Activated CD4-positive, alpha-beta T cell treated with anti-CD3 and anti-CD28 coated beads, Interleukin-2, Interleukin-4, amounts not matched to agents 100 ng/mL and 50 ng/mL, durations not matched to agents 16 hours and 8 hours (primary cell): ENCODE measurements at regions not wholly inside any gene's neighbourhood (a gene's known extent, or its start where the extent isn't known, plus 50 kb on each side); places are given as distances from the start of the nearest gene placed in this dataset.

Experiments used
- DNase-seq: peaks from one replicate; pipeline ENCODE4 v3.0.0-alpha.2; 2020; ENCODE audit warnings: low spot score

- DNase-seq = no peak
Observed at GRCh38 chr13:40169476-40169875, 497.0 kb downstream of the FOXO1 start.

- DNase-seq = no peak
Observed at GRCh38 chr13:40170091-40170490, 496.4 kb downstream of the FOXO1 start.

GRCh38 chr13:40170982-40171381 is 495.5 kb downstream of the FOXO1 start:
- no peak for DNase-seq

DNA sequence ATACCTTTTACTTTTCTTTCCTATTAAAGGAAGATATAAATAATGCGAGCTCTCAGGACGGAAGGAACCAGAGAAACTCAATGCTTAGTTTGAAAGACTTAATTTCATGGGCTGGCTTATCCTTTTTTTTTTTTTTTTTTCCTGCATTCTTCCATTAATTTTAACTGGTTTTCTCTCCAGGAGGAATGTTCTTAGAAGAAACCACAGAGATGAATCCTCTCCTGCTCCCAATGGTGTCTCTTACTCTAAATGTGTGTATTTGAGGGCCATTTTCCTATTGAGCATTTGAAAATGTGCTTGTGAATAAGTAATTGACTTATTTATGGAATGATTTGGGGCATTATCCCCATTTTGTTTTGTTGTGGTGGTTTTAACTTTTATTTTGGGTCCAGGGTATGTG is 494.9 kb downstream of the FOXO1 start:
- DNase-seq = no peak

DNA sequence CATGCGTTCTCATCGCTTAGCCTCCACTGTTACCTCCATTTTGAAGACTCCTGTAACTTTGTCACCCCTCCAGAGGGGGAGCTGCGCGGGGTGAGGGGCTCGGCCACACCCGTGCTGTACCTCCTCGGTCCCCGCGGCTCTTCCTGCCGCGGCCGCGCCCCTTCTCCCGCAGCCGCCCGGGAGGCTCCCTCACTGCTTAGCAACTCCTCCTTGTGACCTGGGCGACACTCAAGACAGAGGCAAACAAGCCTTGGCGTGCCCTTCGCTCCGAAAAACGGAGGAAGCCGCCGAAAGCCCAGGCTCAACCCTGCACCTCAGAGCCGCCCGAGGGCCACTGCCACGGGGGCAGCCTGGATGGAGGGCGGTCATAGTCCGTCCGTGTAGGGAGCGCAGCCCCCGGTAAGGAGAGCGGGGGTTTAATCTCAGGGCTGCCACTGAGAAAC is 494.3 kb downstream of the FOXO1 start:
- no peak for DNase-seq

DNA sequence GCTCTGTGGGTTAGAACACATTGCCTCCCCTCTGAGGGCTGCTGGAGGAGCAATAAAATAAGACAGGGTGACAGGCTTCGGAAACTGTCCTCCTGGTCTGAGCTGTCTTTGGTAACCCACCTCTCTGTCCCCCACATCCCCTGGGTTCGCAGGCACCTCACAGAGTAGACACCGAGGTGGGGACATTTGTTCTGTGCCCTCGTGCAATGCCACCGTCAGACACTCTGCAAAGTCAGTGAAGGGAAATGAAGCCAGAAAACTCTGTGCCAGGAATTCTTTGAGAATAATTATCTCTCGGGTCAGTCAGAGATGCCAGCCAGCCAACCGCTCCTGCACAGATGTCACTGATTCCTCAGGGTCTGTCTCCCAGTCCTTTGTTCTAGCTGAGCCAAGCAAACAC is 493.6 kb downstream of the FOXO1 start:
- no peak for DNase-seq

DNA sequence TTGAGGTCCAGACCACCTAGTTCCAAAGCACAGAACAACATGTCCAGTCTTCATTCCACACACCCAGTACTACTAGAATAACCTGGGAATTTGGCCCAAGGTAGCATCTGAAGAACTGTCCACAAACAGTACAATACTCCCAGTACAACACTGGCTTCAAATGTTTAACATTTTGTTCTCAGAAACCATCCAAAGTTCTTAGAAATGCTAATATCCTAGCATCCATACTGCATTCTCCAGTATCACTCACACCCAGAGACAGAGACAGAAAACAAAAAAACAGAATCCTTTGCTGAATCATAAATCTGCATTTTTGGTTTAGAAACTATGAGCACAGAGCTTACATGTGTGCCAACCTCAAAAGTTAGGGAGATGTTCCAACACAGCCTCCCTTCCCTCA is 490.8 kb downstream of the FOXO1 start:
- DNase-seq = no peak

- DNase-seq = no peak
Observed at GRCh38 chr13:40176242-40176641, 490.2 kb downstream of the FOXO1 start.

GRCh38 chr13:40178130-40178529 is 488.3 kb downstream of the FOXO1 start:
- no peak for DNase-seq

- no peak for DNase-seq
Observed at GRCh38 chr13:40179445-40180281, 486.8 kb downstream of the FOXO1 start.

DNA sequence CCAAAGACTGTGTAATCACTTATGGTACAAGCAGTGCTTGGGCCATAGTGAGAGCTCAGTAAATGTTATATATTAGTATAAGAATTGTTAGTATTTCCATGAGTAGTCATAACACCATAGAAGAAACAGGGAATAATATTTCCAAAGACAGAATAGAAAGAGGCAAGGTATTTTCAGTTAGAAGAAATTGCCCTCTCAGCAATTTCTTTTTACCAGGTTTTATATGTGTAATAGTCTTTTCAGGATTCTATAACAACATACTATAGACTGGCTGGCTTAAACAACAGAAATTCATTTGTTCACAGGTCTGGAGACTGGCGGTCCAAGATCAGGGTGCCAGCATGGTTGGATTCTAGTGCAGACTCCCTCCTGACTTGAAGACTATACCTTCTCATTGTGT is 485.7 kb downstream of the FOXO1 start:
- DNase-seq = no peak

DNA sequence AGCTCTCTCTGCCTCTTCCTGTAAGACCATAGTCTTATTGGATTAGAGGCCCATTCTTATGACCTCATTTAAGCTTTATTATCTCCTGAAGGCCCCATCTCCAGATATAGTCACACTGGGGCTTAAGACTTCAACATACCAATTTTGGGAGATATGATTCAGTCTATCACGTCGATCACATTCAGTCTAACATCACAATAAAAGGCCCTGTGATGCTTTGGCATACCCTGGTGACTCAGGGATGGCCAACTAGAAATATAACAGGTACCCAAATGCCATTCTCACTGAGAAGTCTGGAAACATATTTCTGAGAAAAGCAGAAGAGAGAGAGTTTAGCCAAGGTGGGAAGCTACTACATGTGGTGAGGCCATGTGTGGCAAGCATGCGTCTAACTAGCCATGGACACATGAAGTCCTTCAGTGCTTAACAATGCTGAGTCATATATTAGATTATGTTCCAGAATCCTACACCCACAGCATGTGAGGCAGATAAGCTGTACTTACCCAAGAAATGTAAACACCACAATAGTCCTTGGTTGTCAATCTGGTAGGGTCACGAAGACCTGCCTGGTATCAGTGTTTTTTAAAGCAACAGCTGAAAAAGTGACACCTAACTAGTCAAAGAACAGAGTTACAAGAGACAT is 485.1 kb downstream of the FOXO1 start:
- no peak for DNase-seq

DNA sequence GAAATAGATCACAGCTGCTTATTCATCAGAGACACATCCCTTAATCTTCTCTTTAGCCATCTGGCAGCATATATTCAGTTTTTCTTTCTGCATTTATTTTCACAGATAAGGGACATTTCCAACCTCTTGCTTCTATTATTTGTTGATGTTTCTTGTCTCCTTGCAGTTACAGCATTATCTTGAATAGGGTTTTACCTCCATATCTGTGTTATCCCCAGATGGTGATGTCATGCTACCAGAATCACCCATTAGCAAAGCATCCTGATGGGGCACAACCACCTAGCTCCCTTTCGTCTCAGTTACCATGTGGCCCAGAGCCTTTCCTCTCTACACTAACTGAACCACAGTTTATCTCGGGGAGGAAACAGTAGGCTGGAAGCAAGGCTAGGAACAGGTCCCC is 483.9 kb downstream of the FOXO1 start:
- no peak for DNase-seq

GRCh38 chr13:40185414-40185813 is 481.0 kb downstream of the FOXO1 start:
- DNase-seq = no peak

DNA sequence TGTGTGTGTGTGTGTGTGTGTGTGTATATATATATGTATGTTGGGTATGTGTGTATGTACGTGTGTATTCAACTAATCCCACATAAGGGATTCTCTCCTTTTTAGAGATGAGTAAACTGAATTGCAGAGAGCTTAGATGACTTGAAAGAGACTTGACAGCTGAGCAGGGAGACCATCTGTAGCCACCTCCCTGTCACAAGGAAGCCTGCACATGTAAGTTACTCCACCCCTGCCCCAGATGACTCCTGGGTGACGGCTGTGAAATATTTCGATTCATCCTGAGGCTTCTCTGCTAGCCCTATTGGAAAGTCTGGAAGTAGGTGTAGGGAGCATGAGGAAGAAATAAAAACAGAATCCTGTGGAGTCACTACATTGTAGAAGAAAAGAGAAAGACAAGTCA is 480.4 kb downstream of the FOXO1 start:
- DNase-seq = no peak

DNA sequence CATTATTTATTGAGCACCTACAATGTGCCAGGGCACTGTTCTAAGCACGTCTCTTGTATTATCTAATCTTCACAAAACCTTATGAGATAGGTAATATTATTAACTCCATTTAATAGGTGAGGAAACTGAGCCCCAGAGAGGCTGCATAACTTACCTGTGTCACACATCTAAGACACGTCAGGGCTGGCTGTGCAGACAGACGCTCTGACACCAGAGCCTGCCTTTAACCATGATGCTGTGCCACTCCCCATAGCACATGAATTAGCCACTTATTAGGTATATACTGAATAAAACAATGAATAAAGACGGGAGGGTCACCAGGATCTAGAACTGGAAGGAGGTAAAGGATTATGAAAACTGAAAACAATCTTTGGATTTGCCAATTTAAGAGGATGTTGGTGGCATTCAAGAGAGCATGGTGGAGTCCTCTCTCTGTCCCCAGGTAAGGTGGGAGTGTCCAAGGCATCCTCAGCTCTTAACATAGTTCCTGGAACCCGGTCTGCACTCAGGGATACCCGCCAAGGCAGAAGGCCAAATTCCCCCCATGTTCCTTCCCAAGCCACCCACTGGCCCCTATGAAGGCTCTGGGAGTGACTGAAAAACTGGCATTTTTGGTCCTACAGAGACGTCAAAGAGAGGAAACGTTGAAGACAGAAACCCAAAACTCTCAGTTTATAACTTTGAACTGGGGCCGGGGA is 479.7 kb downstream of the FOXO1 start:
- DNase-seq = no peak

DNA sequence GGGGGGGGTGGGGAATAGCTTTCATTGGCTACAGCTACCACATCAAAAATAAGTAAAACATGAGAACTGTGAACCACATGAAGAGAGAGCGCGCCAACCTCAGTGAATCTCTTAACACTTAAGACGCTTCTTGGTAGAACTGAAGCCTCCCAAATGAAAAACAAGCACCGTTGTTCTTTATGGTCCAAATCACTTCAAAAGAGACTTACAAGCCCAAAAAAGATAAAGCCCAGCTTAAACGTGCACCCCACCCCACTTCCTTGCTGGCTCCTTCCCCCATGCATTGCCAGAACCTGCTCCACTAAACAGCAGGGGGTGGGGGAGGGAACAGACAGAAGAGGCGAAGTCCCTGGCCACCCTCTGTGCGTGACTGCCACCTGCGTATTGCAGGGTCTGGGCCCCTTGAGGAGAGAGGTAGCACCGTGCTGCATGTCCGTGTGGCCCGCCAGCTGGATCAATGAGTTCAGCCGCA is 479.1 kb downstream of the FOXO1 start:
- DNase-seq = peak; percentile 39

DNA sequence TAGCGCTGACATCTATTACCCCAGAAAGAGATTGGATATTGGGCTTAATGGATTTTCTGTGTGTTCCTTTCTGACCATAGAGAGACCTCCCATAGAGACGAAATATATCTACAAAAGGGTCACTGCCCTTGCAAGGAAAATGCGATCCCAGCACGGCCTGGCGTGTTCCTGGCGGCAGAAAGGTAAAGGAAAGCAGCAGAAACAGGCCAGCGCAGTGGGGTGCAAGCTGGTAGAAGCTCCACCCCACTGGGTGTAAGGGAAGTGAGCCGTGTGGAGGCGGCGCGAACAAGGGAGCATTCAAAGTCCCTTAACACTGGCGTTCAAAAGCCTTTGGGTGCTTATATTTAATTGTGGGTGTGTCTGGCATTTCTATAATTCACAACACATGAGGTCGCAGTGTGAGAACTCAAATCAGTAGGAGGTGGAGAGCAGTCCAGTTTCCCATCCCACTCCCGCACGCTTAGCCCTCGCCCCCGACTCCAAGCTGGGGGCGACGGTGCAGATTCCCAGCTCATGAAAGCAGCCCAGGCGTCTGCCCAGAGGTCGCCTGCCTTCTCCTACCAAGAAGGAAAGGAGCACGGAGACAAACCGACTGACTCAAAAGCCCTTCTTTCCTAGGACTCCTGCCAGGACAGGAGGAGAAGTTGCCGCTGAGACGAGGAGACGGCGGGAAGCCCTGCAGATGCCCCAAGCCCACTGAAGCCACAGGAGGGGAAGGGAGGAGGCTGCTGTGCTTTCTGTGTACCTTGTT is 478.4 kb downstream of the FOXO1 start:
- peak; percentile 22 for DNase-seq

DNA sequence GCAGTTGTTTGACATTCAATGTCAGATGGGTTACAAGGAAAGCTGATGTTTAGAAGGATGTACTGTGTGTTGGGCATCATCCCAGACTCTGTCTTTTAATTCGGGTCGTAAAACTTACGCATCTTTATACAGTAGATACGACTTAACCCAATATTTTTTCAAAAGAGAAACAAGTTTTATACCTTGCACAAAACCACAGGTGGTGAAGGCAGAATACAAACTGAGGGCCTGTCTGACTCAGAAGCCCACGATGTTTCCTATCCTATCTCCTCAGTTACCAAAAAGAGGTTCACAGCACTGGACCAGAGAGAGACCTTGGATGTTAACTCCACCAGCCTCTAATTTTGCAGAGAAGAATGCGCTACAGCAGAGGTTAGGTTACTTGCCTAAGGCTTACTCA is 477.0 kb downstream of the FOXO1 start:
- DNase-seq = peak; percentile 30

DNA sequence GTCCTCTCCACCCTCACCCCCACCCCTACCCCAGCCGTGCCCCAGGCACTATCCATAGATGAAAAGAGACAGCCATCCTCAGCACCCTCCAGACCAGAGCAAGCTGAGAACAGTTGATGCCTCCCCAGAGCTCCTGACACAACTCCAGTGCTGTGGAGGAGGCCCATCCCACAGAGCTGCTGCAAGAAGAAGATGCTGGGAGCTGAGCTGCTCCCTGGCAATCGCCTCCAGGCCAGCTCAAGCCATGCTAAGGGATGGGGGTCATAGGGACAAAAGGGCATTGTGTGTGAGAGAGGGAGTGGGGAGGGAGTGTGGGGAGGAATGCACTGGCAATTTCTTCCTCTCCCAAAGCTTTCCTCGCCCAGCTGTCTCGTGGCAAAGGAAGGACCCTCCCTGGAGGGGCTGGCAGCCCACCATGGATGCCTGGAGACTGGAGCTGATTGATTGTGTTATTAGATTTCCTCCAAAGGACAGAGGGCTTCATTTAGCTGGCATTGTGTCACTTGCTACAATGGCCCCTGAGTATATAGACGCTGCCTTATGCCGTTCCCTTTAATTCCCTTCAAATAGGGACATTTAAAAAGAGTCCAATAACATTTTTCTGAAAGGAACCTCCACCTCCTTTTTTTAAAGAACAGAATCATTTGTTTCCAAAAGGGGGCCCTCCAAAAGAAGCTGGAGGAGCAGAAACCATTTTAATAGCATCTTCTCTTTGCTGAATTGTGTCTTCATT is 476.4 kb downstream of the FOXO1 start:
- DNase-seq = no peak

- DNase-seq = peak; percentile 54
Observed at GRCh38 chr13:40190641-40191100, 475.8 kb downstream of the FOXO1 start.
